NCI-H748 treated with DMSO at 0.1 percent for 48 hours (cell line): ENCODE measurements at regions not wholly inside any gene's neighbourhood (a gene's known extent, or its start where the extent isn't known, plus 50 kb on each side); places are given as distances from the start of the nearest gene placed in this dataset.

Experiments used
- DNase-seq: peaks from one replicate; lab custom pipeline; 2025; lab: John Stamatoyannopoulos, UW

DNA sequence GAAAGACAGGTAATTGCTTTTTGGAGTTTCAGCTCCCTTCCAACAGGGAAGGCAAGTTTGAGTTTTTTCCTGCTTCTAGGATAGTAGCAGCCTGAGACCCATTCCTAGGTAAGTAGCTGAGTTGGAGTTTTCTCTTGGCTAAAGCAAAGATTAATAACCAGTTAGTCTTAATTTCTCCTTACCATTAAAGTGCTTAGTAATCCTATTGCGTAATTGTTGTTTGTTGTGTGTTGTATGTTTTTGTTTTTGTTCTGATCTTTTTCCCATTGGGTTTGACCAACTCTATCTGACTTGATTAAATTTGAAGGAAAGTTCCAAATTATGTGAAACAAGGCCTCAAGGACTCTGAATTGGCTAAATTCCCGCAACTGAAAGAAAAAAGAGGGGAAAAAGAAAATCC is 83.5 kb downstream of the TBX22 start:
- DNase-seq, result no peak

DNA sequence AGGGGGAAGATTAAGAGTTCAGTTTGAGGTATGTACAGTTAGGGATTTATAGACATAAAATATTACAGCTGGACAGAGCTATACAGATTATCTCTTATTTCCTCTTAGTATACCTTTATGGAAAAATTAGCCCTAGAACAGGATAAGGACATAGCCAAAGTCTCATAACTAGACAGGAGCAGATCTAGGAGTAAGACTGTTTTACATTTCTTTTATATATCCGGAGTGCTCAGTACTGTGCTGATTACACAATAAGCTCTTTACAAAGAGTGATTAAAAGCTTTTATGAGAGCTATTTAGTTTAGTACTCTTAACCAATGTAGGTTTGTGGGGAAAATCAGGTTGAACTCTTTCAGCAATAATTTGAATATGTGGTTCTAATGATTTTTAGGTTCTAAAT is 105.8 kb downstream of the TBX22 start:
- DNase-seq, result no peak

DNA sequence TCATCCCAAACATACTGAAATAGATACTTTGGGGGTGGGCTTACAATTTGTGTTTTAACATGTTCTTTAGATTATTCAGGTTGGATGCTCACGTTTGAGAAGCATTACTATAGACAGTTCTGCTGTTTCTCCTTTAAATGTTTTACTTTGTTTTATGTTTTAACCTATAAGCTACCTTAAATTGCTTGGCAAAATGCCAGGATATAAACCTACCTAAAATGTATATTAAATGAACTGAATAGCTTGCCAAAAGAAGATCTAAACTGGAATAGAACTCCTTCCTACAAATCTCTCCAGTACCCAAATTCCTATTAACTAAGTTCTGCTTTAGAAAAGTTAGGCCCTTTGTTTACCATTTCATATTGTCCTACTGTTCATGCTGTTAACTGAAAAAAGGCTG is 124.4 kb downstream of the TBX22 start:
- no peak for DNase-seq

DNA sequence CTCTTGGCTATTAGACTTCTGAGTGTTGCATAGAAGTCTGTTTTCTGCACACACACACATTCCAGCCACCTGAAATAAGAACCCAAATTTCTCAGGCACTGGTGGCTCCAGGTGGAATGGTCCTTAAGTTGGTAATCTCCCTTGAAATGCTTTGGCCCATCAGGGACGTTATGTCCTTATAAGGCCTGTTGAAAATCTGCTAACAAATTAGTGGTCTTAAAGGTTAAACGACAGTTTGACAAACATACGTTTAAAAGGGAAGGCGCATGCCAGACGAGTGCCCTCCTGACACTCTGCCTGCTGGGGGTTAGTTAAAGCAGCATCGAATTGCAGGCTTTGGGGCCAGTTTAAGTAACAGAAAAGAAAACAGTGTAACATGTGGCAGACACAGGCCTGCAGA is 125.0 kb downstream of the TBX22 start:
- no peak for DNase-seq

DNA sequence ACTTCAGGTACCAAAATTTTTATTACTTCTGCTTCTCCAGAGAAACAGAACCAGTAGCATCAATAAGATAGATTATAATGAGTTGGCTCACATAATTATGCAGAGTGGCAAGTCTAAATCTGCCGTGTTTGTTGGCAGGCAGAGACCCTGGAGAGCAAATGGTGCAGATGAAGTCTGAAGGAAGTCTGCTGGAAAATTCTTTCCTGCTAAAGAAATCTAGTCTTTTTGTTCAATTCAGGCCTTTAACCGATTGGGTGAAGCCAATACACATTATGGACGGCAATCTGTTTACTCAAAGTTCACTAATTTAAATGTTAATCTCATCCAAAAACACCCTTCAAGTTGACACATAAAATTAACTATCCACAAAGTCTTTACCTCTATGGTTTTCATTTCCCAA is 156.0 kb downstream of the TBX22 start:
- no peak for DNase-seq

DNA sequence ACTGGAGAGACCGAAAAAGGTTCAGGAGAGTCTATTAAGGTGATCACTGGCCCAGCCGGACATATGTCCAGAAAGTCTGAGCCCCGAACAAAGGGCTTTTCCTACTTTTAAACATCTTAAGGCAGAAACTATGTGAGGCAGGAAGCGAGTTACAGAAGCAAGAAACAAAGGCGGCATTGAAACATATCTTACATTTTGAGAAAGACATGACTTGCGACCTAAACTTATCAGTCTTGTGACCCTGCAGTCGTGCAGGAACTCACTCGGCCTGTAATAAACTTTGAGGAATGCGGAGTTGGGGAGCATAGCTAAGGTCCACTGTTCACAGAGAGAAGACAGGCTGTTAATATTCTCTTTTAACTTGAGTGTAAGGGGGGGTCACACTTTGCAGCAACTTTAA is 158.7 kb downstream of the TBX22 start:
- no peak for DNase-seq

DNA sequence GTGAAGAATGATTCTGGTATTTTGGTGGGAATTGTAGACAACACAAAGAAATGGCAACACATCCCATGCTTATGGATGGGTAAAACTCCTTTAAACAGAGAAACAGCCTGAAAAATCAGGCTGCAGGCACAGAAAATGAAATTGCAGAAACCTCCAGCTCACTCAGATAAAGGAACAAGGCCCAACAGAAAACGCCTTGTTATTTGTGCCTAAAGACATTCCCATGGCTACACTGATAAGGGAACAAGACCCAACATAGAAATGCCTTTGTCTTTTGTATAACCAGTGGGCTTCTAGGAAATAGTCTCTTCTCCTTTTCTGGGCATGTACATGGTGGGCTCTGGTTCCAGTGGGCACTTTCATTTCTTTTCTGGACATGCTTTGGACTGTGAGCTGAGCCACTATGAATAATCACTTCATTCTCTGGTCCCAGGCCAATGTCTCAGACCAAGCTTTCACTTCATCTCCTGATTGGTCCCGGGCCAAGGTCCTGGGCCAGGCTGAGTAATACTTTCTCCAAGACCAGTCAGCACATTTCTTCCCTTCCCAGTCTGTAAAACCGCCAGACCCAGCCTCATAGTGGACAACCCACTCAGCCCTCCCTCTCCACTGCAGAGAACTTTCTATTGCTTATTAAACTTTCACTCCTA is 160.5 kb downstream of the TBX22 start:
- no peak for DNase-seq

DNA sequence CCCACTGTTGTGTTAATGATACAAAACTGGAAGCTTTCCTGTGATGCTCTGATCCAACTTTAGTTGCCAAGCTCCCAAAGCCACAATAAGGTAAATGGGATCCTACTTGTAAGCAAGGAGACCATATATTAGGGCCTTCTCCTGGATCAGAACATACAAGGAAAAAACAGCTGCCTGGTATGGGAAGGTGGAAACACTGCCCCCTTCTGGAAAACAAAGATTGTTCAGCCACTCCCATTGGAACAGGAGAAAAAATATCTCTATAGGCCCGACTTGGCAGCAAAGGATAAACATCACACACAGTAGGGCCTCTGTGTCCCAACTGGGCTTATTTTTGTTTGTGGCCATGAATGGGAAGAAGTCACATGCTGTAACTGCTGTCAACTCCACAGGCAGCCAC is 166.5 kb downstream of the TBX22 start:
- DNase-seq, result no peak

DNA sequence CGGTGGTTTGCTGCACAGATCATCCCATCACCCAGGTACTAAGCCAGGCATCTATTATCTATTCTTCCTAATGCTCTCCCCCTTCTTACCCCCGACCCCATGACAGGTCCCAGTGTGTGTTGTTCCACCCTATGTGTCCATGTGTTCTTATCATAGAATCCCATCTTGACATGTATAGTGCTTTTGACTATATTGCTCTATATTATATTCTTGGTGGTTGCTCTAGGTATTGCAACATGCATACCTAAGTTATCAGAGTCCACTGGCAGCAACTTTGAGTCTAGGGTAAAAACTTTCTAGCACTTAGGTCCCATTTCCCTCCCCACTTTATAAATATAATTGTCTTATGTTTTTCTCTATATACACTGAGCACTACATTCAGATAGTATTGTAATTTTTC is 170.3 kb downstream of the TBX22 start:
- no peak for DNase-seq

DNA sequence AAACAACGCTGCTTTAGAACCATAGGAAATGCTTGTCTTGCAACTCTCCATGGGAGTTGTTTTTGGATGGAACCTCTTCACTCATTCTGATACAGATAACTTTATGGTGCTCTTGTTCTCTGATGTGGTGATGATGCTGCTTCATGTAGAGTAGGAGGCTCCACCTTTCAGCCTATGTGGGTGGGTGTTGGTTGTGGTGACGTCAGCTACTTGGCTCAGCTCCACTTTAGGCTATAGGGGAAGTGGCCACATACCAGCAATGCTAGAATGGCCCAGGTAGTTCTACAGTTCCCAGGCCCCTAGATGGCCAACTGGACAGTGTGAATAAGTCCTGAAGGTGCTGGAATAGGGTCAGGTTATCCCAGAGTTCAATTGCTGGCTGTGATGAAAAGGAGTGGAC is 192.1 kb downstream of the TBX22 start:
- DNase-seq, result no peak

DNA sequence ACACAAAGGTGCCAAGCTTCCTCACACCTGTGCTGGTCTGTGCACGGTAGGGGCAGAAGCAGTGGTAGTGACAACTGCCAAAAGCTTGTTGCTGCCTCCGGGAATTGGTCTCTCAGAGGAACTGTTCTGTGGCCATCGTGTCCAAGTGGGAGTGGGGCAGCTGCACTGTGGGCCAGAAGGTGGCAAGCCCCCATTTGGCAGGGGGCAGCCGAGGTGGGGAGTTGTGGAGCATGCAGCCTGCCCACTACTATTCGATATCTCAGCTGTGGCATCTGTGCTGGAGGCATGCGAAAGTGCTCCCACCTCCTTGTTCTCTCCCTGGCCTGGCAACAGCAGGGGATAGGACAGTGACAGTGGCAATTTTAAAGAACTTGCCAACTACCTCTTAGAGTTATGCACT is 192.8 kb downstream of the TBX22 start:
- DNase-seq, result no peak

DNA sequence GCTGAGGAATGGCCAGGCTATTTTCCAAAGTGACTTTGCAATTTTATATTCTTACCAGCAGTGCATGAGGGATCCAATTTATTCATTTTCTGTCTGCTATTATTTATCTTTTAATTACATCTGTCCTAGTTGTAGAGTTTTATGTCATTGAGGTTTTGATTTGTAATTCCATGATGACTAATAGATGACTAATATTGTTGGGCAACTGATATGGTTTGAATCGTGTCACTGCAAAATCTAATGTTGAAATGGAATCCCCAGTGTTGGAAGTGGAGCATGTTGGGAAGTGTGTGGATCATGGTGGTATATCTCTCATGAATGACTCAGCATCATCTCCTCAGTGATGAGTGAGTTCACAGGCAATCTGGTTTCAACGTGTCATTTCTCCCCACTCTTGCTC is 201.5 kb downstream of the TBX22 start:
- no peak for DNase-seq

DNA sequence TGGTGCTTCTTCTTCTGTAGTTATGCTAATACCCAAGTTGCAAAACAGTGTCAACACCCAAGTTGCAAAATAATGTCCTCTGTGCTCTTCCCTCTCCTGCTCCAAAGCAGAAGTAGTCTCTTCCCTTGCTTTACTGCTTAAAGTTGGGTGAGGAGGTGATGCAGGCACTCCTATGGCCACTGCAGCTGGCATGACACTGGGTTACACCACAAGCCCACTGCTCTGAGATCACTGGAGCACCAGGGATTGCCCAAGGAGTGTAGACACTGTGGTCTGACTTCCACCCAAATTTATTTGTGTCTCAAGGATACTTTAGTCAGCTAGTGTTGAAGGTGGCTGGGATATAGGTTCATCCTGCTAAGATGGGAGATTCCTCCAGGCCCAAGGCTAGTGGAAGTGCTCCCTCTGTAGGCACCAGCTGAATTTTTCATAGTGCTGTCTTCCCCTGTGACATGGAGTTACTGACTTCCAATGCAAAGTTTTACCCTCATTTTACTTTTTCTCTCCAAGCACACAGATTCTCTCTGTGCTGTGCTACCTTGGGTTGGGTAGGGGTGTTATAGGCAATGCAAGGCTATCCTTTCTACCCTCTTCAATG is 196.2 kb upstream of the TENT5D start:
- DNase-seq, result no peak

DNA sequence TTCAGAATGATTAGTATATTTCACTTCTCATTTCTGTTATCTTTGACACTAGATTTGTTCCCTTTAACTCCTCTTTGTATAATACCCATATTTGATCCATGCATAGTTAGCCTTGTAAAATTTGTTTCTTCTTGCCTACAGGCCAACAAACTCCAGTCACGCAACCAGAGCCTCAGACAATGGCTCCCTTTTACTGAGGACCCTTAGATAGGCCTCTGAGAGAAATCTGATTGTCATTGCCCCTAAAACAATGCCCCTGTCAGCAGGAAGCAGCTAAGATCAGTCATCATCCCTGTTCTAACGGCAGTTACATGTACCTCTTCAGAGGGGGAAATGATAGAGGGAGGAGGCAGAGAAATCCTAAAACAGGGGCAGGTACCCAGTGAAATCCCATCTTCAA is 190.6 kb upstream of the TENT5D start:
- no peak for DNase-seq

DNA sequence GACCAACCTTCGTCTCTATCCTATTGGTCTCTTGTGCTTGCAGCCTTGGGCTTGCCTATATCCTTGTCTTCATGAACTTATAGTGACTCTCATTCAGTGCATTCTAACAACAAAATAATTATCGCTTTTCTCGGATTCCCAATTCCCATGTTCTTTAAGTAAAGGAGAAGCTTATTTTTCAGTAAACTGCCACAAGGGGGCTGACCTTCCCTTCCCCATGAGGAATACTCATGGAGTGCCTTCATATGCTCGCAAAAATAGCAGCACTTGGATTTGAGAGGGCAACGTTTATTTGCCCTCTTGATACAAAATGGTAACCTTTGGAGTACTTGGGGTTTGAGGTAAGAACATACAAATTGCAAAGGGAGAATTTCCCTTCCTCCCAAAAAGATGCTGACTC is 183.2 kb upstream of the TENT5D start:
- DNase-seq, result no peak

DNA sequence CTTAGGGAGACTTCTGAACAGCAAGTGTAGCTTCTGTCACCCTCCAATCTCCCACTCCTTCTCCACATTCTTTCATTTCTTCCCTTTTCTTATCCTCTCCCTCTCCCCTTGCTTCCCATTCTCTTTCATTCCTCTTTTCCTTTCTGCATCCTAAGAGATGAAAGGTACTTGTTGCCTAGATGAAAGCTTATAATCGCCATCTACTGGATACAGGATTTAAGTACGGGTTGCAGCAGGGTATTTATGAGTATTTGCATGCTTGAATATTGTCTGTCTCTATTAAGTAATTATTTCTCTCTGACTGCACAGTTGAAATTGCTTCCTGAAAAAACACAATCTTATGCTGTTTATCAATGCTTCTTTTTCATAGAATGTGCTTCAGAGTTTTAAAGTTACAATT is 174.0 kb upstream of the TENT5D start:
- no peak for DNase-seq

DNA sequence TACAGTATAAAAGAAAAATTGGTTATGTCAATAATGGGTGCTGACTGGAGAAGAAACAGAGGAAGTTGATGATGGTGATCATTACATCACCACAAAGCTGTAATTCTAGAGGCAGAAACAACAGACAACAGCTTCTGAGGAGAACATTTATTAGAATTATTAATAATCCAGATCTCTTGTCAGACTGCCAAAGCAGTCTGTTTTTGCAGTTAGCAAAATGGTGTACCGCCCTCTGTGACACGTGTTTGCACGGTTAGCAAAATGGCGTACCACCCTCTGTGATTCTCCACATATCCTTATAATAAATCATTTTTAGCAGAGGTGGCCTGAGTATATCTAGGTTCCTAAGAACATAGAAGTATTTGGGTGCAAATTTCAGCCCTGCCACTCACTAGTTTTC is 154.0 kb upstream of the TENT5D start:
- no peak for DNase-seq

DNA sequence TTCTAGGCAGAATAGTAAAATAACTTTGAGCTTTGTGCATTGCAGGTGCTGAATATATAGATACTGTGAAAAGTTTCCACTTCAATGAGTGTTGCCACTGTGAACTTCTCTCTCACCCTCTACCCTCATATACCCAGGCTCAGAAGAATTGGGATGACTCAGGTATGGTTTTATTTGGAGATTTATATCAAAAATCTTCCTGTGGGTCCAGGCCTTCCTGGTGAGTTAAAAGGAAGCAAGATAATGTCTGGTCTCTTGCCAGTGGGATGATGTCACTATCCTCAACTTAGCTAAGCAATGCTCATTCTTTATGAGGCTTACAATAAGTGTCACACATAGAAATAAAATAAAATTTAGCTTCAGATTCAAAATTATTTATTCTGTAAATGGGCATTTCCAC is 153.3 kb upstream of the TENT5D start:
- no peak for DNase-seq

DNA sequence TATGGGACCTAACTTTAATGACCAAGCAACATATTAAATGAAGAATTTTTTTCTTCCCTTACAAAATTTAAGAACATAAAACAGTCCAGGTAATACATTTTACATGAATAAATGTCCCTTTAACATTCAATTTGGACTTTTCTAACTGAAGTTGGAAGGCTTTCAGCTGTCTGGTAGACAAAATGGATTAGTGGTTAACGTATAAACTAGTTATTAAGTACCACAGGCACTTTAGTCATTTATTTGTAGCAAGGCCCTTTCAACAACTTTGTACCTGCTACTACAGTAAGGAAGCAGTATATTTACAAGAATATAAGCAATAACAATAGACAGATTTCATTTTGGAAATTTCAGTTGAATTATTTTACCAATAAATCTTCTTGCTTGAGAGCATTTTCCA is 152.5 kb upstream of the TENT5D start:
- no peak for DNase-seq

DNA sequence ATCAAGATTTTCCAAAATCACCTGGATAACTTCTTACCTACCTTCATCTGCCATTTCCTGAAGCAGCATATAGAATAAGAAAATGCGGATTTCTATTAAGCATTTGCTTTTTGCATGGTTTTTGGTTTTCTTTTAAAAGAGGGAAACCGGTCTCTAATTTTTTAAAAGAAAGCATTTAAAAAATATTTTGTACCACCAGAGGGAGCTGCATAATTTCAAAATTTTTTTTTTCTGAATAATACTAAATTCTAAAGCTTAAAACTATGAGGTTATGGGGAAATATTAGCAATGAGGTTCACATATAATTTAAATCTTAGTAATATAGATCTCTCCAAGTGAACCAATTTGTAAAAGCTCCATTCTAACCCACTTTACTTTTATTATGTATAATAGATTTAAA is 137.7 kb upstream of the TENT5D start:
- DNase-seq, result no peak

DNA sequence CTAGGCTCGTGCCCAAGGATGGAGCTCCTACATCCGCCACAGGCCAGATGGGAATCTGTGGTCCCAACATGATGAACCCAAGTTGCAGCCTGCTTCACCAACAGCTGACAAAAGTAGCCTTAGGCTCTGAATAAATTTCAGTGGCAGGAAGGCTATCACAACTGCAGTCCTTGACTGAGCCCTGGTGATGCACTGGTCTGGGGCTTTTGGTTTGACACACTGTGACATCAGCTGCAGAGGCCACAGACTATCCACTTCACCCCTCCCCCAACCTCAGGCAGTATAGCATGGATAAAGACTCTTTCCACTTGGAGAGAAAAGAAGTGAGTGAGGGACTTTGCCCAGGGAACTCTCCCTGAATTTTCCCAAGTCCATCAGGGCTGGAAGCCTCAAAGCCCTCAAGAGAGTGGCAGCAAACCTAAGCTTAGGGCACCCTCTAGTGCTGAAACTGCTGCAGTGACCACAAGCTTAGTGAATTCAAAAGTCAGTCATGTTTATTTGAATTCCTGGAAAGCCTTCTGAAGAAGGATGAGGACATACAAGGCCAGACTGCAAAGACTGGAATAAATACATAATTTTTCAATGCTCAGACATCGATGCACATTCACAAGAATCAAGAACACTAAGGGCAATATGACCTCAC is 135.0 kb upstream of the TENT5D start:
- peak; percentile 3 for DNase-seq

DNA sequence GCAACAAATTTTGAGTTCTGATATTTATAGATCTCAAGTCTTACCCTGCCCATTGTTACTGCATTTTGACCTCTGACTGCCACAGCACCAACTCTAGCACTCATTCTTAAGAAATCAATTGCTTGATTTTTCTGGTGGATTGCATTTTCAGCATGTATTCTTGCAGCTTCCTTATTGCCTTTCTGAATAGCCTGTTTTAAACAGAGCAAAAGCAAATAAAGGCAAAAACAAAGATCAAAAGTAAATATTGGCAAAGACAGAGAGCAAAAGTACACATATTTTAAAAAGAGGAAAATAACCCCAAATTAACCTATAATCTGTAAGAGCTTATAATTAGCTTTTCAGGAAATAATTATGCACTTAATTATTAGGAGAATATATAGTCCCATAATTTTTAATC is 129.4 kb upstream of the TENT5D start:
- DNase-seq, result no peak

DNA sequence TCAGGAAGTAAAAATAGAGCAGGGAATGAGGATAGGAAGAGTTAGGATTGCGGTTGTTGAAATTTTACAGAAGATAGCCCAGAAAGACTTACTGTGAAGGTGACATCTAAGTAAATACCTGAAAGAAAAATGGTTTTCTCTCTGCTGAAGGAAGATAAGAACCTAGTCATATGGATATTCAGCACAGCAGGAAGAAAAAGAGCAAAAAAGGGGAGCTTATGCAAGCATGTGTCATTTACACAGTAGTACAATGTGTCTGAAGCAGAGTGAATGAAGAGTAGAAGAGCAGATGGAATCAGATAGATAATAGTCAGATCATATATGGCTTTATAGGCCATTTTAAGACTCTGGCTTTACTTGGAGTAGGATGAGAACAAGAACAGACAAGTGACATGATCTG is 126.9 kb upstream of the TENT5D start:
- no peak for DNase-seq

DNA sequence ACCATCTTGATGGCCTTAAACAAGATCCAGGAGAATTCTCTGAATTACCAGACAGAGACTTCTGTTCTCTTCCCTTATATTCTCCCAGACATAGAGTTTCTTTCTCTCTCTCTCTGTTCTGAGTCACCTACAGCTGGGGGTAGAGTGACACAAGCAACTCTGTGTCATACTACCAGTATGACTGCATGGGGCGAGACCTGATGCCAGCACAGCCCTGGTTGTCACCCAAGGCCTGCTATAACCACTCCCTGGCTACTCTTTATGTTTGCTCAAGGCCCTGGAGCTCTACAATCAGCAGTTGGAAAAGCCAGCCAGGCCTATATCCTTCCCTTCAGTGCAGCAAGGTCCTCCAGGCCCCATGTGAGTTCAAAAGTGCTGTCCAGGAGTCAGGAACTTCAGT is 114.2 kb upstream of the TENT5D start:
- no peak for DNase-seq
